SW480 (cell line): ENCODE measurements at regions not wholly inside any gene's neighbourhood (a gene's known extent, or its start where the extent isn't known, plus 50 kb on each side); places are given as distances from the start of the nearest gene placed in this dataset.

ENCODE experiments used
- DNase-seq: peaks from one replicate; pipeline ENCODE4 v3.0.0-alpha.2; 2016; ENCODE audit warnings: low spot score

- DNase-seq: no peak
Measured at GRCh38 chr10:5310914-5311313, 53.9 kb upstream of the UCN3 start.

- no peak for DNase-seq
Measured at GRCh38 chr10:5311617-5312016, 53.1 kb upstream of the UCN3 start.

- DNase-seq: no peak
Measured at GRCh38 chr10:5314840-5315239, 49.9 kb upstream of the UCN3 start.
